ENCODE measurements at regions not wholly inside any gene's neighbourhood (a gene's known extent, or its start where the extent isn't known, plus 50 kb on each side); places are given as distances from the start of the nearest gene placed in this dataset.

DNA sequence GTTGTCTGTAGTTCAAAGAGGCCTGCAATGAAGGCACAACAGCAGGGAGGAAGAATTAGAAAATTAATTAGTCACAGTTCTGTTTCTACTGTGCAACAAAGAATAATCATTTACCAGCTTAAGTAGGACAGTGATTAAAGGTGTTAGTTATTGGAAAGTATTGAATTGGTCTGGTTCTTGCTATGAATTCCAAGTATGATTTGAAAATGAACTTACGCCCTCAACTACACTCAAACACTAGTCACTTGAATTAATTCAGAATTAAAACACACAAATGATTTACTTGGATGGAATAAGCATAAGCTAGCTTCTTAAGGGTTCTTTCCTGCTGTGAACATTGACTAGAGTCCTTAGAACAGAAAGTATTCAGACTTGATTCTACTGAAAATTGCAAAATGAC lies 69.9 kb upstream of the EXOC1L start:
- Histone ChIP-seq H4K91ac (ENCODE audit: low read depth, low read length, poor library complexity) (no peak overlapping the region), H3K9ac (ENCODE audit: low read depth, low read length, poor library complexity) (no peak overlapping the region), H3K79me1 (ENCODE audit: low read depth, low read length) (no peaks in the 10 kb centered on the region), H3K36me3 (replicated peaks in 1 of 2; ENCODE audit: control insufficient read depth in 2 of 2, insufficient read depth in 2 of 2, low read length in 2 of 2) (no peaks in the 10 kb centered on the region), H2BK15ac (ENCODE audit: low read length) (no peak overlapping the region), H3K9me3 (replicated peaks in 1 of 2; ENCODE audit: control insufficient read depth in 2 of 2, insufficient read depth in 1 of 2, low read depth in 1 of 2, low read length in 2 of 2) (no peaks in the 10 kb centered on the region), H3K4ac (ENCODE audit: low read length) (no peak overlapping the region), H2AFZ (ENCODE audit: low read length) (no peak overlapping the region), H3K14ac (ENCODE audit: low read length) (no peak overlapping the region), H2BK12ac (ENCODE audit: low read length) (no peak overlapping the region), H3K4me1 (ENCODE audit: control insufficient read depth in 2 of 2, insufficient read depth in 1 of 2, low read depth in 1 of 2, low read length in 2 of 2) (peaks cover 0 to 2% of the 10 kb centered on the region in 2 donors), H3K18ac (ENCODE audit: low read length) (no peak overlapping the region), H4K8ac (ENCODE audit: low read depth, low read length) (no peak overlapping the region), H2AK5ac (ENCODE audit: low read depth, low read length) (no peak overlapping the region), H3K4me3 (ENCODE audit: low read length in 2 of 2) (no peak overlapping the region), H3K4me2 (ENCODE audit: insufficient read depth, low read length, poor library complexity, severe bottlenecking) (no peak overlapping the region), H3K27ac (replicated peaks; ENCODE audit: low read length) (no peak overlapping the region), H3K27me3 (ENCODE audit: control insufficient read depth in 3 of 3, insufficient read depth in 3 of 3, low read depth in 1 of 3, low read length in 3 of 3) (no peaks in the 10 kb centered on the region), H2BK5ac (ENCODE audit: low read length) (no peak overlapping the region), H3K23ac (ENCODE audit: low read depth, low read length, poor library complexity) (no peak overlapping the region), H2BK120ac (ENCODE audit: low read depth, low read length) (no peak overlapping the region)
- no peak for DNase-seq (ENCODE audit: low spot score)
- no CpG with 5 or more reads among the region's 1 CpG for WGBS, 2 donors (ENCODE audit: extremely low coverage in 2 of 2, insufficient read length in 2 of 2, insufficient replicate concordance in 1 of 2)

DNA sequence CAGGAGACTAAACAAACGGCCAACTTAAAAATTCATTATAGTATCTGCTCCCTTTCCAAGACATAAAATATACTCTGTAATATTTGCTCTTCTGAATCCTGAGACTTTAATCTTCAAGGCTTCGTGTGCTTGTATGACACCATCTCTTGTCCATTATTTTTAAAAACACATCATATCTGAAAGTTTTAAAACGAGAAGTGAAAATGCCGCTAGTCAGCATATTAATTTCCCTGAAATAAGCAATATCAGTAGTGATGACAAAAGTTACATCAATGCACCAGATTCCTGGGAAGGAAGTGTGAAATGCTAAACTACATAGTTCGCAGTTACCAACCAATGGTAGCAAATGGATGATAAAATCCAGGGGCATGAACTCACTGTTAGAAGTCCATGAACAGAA lies 66.8 kb upstream of the EXOC1L start:
- no peaks in the 10 kb centered on the region for H3K79me1 ChIP-seq (ENCODE audit: low read depth, low read length)
- no peak overlapping the region for H3K18ac ChIP-seq (ENCODE audit: low read length)
- H2BK5ac ChIP-seq (ENCODE audit: low read length) = no peak overlapping the region
- no peak overlapping the region for H2AK5ac ChIP-seq (ENCODE audit: low read depth, low read length)
- H3K4me2 ChIP-seq (ENCODE audit: insufficient read depth, low read length, poor library complexity, severe bottlenecking) = no peak overlapping the region
- no peak overlapping the region for H3K23ac ChIP-seq (ENCODE audit: low read depth, low read length, poor library complexity)
- H2AFZ ChIP-seq (ENCODE audit: low read length) = no peak overlapping the region
- no peak overlapping the region for H3K14ac ChIP-seq (ENCODE audit: low read length)
- no peak overlapping the region for H4K8ac ChIP-seq (ENCODE audit: low read depth, low read length)
- no peak overlapping the region for H2BK15ac ChIP-seq (ENCODE audit: low read length)
- no peak overlapping the region for H2BK120ac ChIP-seq (ENCODE audit: low read depth, low read length)
- no peak overlapping the region for H4K91ac ChIP-seq (ENCODE audit: low read depth, low read length, poor library complexity)
- H3K36me3 ChIP-seq (replicated peaks in 1 of 2; ENCODE audit: control insufficient read depth in 2 of 2, insufficient read depth in 2 of 2, low read length in 2 of 2) = no peaks in the 10 kb centered on the region
- no peak overlapping the region for H3K4ac ChIP-seq (ENCODE audit: low read length)
- H3K27me3 ChIP-seq (ENCODE audit: control insufficient read depth in 3 of 3, insufficient read depth in 3 of 3, low read depth in 1 of 3, low read length in 3 of 3) = no peaks in the 10 kb centered on the region
- WGBS, 2 donors (ENCODE audit: extremely low coverage in 2 of 2, insufficient read length in 2 of 2, insufficient replicate concordance in 1 of 2) = no CpG with 5 or more reads among the region's 5 CpGs
- H3K9me3 ChIP-seq (replicated peaks in 1 of 2; ENCODE audit: control insufficient read depth in 2 of 2, insufficient read depth in 1 of 2, low read depth in 1 of 2, low read length in 2 of 2) = no peaks in the 10 kb centered on the region
- H3K4me3 ChIP-seq (ENCODE audit: low read length in 2 of 2) = no peak overlapping the region
- no peak overlapping the region for H3K9ac ChIP-seq (ENCODE audit: low read depth, low read length, poor library complexity)
- H3K4me1 ChIP-seq (ENCODE audit: control insufficient read depth in 2 of 2, insufficient read depth in 1 of 2, low read depth in 1 of 2, low read length in 2 of 2) = no peaks in the 10 kb centered on the region
- H2BK12ac ChIP-seq (ENCODE audit: low read length) = no peak overlapping the region
- no peak overlapping the region for H3K27ac ChIP-seq (replicated peaks; ENCODE audit: low read length)
- no peak for DNase-seq (ENCODE audit: low spot score)

DNA sequence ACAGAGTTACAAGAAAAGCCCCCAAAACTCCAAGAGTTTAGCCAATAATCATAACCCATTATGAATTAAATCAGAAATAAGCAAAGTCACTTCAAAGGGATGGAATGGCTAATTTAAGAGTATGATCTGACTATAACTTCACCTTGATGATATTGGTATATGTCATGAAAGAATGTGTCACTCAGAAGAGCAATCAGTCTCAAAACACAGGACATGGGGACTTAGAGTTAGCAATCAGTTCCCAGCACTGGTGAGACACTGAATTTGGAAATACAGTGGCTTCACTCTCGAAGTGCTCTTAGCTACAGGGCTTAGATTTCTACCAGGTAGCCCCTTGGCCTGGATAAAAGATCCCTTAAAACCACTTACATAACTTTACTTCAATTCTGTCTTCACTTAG lies 65.7 kb upstream of the EXOC1L start:
- H3K4me1 ChIP-seq (ENCODE audit: control insufficient read depth in 2 of 2, insufficient read depth in 1 of 2, low read depth in 1 of 2, low read length in 2 of 2) = no peaks in the 10 kb centered on the region
- H3K79me1 ChIP-seq (ENCODE audit: low read depth, low read length) = no peaks in the 10 kb centered on the region
- no peaks in the 10 kb centered on the region for H3K36me3 ChIP-seq (replicated peaks in 1 of 2; ENCODE audit: control insufficient read depth in 2 of 2, insufficient read depth in 2 of 2, low read length in 2 of 2)
- no CpG with 5 or more reads among the region's 1 CpG for WGBS, 2 donors (ENCODE audit: extremely low coverage in 2 of 2, insufficient read length in 2 of 2, insufficient replicate concordance in 1 of 2)
- H3K23ac ChIP-seq (ENCODE audit: low read depth, low read length, poor library complexity) = no peak overlapping the region
- no peak overlapping the region for H4K8ac ChIP-seq (ENCODE audit: low read depth, low read length)
- no peak overlapping the region for H4K91ac ChIP-seq (ENCODE audit: low read depth, low read length, poor library complexity)
- no peak overlapping the region for H2AFZ ChIP-seq (ENCODE audit: low read length)
- no peak overlapping the region for H3K4me3 ChIP-seq (ENCODE audit: low read length in 2 of 2)
- no peak for DNase-seq (ENCODE audit: low spot score)
- no peaks in the 10 kb centered on the region for H3K27me3 ChIP-seq (ENCODE audit: control insufficient read depth in 3 of 3, insufficient read depth in 3 of 3, low read depth in 1 of 3, low read length in 3 of 3)
- no peak overlapping the region for H3K4ac ChIP-seq (ENCODE audit: low read length)
- no peak overlapping the region for H3K9ac ChIP-seq (ENCODE audit: low read depth, low read length, poor library complexity)
- H2AK5ac ChIP-seq (ENCODE audit: low read depth, low read length) = no peak overlapping the region
- H2BK120ac ChIP-seq (ENCODE audit: low read depth, low read length) = no peak overlapping the region
- no peak overlapping the region for H2BK5ac ChIP-seq (ENCODE audit: low read length)
- H2BK15ac ChIP-seq (ENCODE audit: low read length) = no peak overlapping the region
- no peak overlapping the region for H3K4me2 ChIP-seq (ENCODE audit: insufficient read depth, low read length, poor library complexity, severe bottlenecking)
- no peak overlapping the region for H3K14ac ChIP-seq (ENCODE audit: low read length)
- no peak overlapping the region for H3K18ac ChIP-seq (ENCODE audit: low read length)
- H3K9me3 ChIP-seq (replicated peaks in 1 of 2; ENCODE audit: control insufficient read depth in 2 of 2, insufficient read depth in 1 of 2, low read depth in 1 of 2, low read length in 2 of 2) = no peaks in the 10 kb centered on the region
- H2BK12ac ChIP-seq (ENCODE audit: low read length) = no peak overlapping the region
- no peak overlapping the region for H3K27ac ChIP-seq (replicated peaks; ENCODE audit: low read length)

DNA sequence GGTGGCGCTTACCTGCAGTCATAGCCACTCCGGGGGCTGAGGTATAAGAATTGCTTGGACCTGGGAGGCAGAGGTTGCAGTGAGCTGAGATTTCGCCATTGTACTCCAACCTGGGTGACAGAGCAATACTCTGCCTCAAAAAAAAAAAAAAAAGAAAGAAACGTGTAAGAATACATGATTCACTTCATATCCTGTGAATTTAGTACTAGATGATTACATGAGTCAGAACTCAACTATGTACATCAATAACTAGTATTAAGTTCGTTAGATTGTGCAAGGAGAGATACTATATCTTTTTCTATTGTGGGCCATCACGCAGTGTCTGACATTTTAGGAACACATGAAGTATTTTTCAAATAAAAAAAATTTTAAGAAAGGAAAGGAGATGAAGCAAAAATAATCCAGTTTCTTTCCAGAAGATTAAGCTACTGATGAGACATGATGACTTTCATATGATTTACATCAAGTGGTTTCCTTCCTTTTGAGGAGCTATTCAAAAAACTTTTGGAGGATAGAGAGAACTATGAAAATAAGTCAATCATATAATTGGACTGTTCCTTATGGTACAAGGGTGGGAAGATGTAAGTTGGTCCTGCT lies 64.7 kb upstream of the EXOC1L start:
- Histone ChIP-seq H3K14ac (ENCODE audit: low read length) (no peak overlapping the region), H4K91ac (ENCODE audit: low read depth, low read length, poor library complexity) (no peak overlapping the region), H3K9ac (ENCODE audit: low read depth, low read length, poor library complexity) (no peak overlapping the region), H2AK5ac (ENCODE audit: low read depth, low read length) (no peak overlapping the region), H4K8ac (ENCODE audit: low read depth, low read length) (no peak overlapping the region), H2AFZ (ENCODE audit: low read length) (no peak overlapping the region), H2BK120ac (ENCODE audit: low read depth, low read length) (no peak overlapping the region), H3K27ac (replicated peaks; ENCODE audit: low read length) (no peak overlapping the region), H3K4me1 (ENCODE audit: control insufficient read depth in 2 of 2, insufficient read depth in 1 of 2, low read depth in 1 of 2, low read length in 2 of 2) (no peaks in the 10 kb centered on the region), H3K4me2 (ENCODE audit: insufficient read depth, low read length, poor library complexity, severe bottlenecking) (no peak overlapping the region), H3K4ac (ENCODE audit: low read length) (no peak overlapping the region), H3K23ac (ENCODE audit: low read depth, low read length, poor library complexity) (no peak overlapping the region), H3K4me3 (ENCODE audit: low read length in 2 of 2) (no peak overlapping the region), H3K79me1 (ENCODE audit: low read depth, low read length) (no peaks in the 10 kb centered on the region), H3K9me3 (replicated peaks in 1 of 2; ENCODE audit: control insufficient read depth in 2 of 2, insufficient read depth in 1 of 2, low read depth in 1 of 2, low read length in 2 of 2) (no peaks in the 10 kb centered on the region), H2BK12ac (ENCODE audit: low read length) (no peak overlapping the region), H2BK5ac (ENCODE audit: low read length) (no peak overlapping the region), H3K18ac (ENCODE audit: low read length) (no peak overlapping the region), H3K27me3 (ENCODE audit: control insufficient read depth in 3 of 3, insufficient read depth in 3 of 3, low read depth in 1 of 3, low read length in 3 of 3) (no peaks in the 10 kb centered on the region), H3K36me3 (replicated peaks in 1 of 2; ENCODE audit: control insufficient read depth in 2 of 2, insufficient read depth in 2 of 2, low read length in 2 of 2) (no peaks in the 10 kb centered on the region), H2BK15ac (ENCODE audit: low read length) (no peak overlapping the region)
- no CpG with 5 or more reads among the region's 6 CpGs for WGBS, 2 donors (ENCODE audit: extremely low coverage in 2 of 2, insufficient read length in 2 of 2, insufficient replicate concordance in 1 of 2)
- DNase-seq (ENCODE audit: low spot score) = no peak
